Peyer's patch (tissue), 4 donors: ENCODE measurements at regions not wholly inside any gene's neighbourhood (a gene's known extent, or its start where the extent isn't known, plus 50 kb on each side); places are given as distances from the start of the nearest gene placed in this dataset.

ENCODE experiments used
- CTCF ChIP-seq, 6 experiments: fragments of 450-650 bp in 4 of 6; fragments of 200-600 bp in 2 of 6; sonication (generic) in 1 of 6; IDR thresholded peaks; one replicate each; pipeline ENCODE4 v1.5.1; 2017 to 2019; ENCODE audit warnings: antibody characterized with exemption in 6 of 6, mild to moderate bottlenecking in 3 of 6, moderate library complexity in 1 of 6
- POLR2A ChIP-seq, 2 donors: fragments of 450-650 bp; IDR thresholded peaks; one replicate each; pipeline ENCODE4 v1.5.1; 2017; ENCODE audit warnings: antibody characterized with exemption in 2 of 2, mild to moderate bottlenecking in 2 of 2, moderate library complexity in 2 of 2

GRCh38 chr13:105327581-105328126 lies 1207.8 kb downstream of the EFNB2 start:
- no peak for TF ChIP-seq CTCF (IDR thresholded peaks at IDR 0.05)
- TF ChIP-seq POLR2A (IDR thresholded peaks at IDR 0.05), result no peak
